ENCODE measurements at regions not wholly inside any gene's neighbourhood (a gene's known extent, or its start where the extent isn't known, plus 50 kb on each side); places are given as distances from the start of the nearest gene placed in this dataset.

DNA sequence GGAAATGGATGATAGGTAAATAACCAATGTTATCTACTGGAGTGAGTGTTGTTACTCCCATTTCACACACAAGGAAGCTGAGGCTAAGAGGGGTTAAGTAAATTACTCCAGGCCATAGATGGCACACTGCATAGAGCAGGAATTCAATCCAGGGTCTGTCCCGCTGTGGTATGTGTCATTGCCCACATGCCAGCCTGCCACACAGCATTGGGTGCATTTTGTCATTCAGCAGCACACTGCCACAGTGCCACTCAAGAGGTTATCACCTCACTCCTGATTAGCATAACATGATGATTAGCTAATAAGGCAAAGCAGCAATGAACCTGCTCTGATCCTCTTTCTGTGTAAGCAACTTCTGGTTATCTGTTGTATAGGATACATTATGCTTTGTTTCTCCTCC is 157.4 kb upstream of the CTNNB1 start:
- no peak for DNase-seq (ENCODE audit: low read depth)

DNA sequence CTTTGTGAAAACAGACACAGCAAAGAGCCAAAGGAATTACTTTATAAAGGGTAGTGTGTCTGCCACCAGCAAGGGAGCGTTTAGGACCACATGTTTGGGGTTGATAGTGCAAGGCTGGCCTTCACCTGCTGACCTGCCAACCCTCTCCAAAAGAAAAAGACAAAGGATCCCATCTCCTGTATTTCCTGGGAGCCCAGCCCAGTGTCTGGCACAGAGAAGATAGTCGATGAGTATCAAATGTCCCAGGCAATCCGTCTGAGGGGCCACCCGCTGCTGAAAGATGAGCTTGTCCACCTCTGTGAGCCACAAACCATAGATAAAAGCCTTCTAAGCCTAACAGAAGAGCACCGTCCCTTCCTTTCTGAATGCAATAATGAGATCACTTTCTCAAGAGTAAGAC is 154.8 kb upstream of the CTNNB1 start:
- DNase-seq (ENCODE audit: low read depth), result no peak

DNA sequence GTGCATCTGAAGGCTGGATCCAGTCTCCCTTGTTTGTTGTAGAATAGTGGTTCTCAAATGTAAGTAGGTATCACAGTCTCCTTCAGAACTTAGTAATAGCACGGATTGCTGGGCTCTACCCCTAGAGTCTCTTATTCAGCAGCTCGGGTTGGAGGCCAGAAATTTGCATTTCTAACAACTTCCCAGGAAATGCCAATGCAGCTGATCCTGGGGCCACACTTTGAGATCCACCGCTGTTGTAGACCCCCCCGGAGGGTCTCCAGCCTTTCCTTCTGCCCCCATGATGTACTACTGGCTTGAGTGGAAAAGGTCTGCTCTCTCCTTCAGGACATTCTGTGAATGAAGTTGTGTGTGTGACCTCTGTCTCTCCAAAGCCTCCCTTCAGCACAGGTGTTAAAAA is 153.8 kb upstream of the CTNNB1 start:
- DNase-seq (ENCODE audit: low read depth), result no peak

DNA sequence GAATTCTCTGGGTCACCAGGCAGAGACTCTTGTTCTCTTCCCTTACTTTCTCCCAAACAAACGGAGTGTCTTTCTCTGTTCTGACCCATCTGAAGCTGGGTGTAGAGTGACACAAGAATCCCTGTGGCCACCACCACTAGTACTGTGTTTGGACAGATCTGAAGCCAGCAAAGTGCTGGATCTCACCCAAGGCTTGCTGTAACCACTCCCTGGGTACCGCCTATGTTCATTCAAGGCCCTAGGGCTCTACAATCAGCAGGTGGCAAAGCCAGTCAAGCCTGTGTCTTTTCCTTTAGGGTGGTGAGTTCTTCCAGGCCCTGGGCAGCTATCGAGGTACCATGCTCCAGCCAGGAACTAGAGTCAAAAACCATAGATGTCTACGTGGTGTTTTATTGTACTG is 149.2 kb upstream of the CTNNB1 start:
- no peak for DNase-seq (ENCODE audit: low read depth)

DNA sequence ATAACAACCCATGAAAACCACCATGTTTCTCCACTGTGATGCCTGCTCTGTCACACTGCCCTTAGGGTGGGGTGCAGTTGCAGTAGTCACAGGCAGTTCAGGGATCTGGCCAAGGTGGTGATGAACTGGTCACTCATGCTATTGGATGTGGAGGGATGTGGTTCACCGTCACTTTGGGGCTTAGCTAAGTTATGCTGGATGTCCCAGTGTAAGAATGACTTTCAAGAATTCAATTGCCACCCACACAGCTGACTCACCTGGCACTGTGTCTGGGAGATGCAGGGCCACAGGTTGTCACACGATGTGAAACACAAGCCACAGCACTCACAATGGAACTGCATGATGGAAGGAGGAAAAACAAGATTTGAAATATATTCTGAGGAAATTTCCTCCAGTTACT is 146.1 kb upstream of the CTNNB1 start:
- no peak for DNase-seq (ENCODE audit: low read depth)

DNA sequence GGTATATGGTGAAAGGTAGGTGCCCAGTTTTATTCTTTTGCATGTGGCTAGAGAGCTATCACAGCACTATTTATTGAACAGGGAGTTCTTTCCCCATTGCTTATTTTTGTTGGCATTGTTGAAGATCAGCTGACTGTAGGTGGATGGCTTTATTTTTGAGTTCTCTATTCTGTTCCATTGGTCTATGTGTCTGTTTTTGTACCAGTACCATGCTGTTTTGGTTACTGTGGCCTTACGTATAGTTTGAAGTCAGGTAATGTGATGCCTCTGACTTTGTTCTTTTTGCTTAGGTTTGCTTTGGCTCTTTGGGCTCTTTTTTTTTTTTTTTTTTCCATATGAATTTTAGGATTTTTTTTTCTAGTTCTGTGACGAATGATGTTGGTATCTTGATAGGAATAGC is 139.2 kb upstream of the CTNNB1 start:
- no peak for DNase-seq (ENCODE audit: low read depth)

DNA sequence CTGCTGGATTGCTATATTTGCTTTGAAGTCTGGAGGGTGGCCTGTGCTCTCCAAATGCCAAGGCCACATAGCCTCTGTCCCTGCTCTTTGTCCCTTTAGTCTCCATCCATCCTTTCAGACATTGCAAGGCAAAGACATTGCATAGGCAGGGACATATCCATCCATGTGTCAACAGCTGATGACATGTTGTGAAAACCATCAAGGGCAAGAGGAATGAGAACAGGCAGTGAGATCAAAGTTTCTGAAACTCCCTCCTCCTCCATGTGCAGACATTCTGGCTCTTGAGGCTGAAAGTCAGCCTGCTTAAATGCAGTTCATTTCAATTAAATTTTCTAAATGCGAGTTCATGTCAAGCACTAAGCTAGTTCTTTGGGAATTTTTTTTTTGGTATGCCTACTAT is 135.2 kb upstream of the CTNNB1 start:
- no peak for DNase-seq (ENCODE audit: low read depth)

DNA sequence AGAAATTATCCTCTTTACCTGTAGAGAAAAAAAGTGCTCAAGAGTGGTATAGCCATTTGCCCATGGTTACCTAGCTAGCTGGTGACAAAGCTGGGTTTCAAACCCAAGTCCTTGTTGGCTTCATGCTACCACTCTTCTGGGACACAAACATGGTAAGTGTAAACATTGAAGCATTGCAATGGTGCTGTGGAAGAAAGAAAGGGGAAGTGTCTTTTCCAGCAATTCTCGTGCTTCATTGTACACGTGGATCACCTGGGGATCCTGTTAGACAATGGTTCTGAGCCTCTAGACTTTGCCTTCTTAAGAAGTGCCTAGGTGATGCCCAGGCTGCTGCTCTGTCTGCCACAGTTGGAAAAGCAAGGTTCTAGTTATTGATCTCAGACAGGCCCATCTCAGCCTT is 134.8 kb upstream of the CTNNB1 start:
- no peak for DNase-seq (ENCODE audit: low read depth)

DNA sequence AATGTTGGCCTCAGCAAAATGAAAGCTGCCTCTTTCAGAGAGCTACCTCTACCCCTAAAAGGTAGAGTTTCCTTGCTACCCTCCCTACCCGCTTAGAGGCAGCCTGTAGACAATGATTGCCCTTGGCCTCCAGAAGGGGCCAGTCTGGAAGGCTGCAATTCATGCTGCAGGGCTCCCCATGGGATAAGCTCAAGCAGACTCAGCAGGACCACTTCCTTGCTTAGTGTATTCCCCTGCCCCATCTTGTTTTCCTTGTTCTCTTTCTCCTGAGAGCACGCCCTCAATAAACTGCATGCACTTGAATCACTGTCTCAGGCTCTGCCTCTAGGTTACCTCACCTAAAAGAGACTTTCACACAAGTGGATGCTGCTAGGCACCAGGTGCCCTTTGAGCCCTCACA is 134.0 kb upstream of the CTNNB1 start:
- no peak for DNase-seq (ENCODE audit: low read depth)

DNA sequence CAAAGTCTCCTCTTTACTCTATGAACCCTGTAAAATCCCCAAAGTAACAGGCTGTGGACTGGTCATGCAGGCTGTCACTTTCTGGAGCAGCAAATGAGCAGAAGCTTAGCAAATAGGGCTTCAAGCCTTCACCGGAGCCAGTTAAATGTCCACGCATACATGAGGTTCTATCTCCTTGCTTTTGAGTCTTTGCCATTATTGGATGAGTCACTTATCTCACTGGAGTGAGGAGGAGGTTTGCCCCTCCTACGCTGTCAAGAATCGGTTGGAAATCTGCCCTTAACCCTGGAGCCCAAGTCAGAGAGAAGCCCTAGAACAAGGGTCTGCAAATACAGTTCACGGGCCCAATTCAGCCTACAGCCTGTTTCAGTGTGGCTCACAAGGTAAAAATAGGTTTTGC is 126.1 kb upstream of the CTNNB1 start:
- DNase-seq (ENCODE audit: low read depth), result no peak

DNA sequence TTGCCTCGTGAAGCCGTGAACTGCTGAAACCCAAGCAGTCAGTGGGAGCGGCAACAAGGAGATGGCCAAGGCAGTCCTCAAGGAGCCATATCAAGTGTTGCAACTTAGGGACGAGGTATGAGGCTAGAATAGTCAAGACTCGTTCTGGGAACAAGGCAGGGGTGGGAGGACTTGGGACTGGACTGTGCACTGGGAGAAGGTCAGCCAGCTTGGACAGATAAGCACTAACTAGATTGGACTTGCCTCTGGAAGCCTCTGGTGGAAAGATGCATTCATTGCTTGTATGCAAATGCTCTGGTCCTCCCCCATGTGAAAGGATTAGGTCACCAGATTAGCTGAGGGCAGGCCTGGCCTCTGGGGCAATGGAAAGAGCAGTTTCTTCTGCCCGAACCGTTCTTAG is 123.3 kb upstream of the CTNNB1 start:
- DNase-seq (ENCODE audit: low read depth), result no peak

DNA sequence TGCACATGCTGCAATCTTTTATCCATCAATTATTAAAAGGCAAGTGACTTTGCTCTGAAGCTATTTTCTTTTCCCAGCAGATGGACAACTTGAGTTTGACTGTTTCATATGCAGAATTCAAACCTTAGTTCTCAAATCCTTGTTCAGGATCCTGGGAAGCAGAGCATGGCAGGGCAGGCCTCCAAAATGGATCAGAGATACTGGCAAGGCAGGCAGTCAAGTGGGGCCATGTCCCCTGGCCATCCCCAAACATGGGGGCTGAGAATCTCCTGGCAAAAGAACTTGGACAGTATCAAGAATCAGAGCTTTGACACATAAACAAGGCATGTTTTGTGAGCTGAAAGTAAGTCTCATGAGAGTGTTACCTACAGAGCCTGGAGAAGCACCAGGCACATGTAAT is 122.9 kb upstream of the CTNNB1 start:
- no peak for DNase-seq (ENCODE audit: low read depth)

DNA sequence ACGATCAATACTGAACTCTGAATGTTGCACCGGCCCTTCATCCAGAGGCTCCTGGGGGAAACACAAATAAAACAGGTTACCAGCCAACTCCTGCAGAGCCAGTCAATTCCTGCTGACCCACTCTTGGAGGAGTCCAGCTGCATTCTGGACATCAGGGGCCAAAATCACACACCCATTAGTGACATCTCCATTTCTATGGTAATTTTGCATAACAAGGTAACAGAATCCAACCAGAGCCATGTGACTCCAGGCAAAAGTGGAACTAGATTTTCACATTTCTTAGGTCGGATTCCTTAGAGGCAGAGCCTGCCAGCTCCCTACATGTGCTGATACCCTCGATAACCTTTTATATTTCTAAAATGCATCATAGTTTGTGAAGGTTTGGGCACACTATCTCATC is 119.2 kb upstream of the CTNNB1 start:
- DNase-seq (ENCODE audit: low read depth), result no peak

DNA sequence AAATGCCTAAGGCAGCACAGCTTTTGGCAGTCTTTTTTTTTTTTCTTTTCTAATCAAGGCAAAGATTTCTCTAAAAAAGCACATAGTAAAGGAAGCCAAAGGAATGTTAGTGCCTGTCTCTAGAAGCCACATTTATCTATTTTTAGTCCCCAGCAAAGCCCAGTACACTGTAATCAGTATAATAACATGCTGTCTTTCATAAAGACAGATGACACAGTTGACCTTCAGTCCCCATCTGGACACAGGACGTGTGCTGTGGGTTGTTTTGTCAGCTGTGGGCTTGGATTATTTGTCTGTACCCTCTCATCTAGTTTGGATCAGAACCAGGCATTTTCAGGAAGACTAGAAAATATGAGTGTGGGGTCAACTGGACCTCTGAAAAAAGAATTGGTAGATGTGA is 110.4 kb upstream of the CTNNB1 start:
- DNase-seq (ENCODE audit: low read depth), result no peak

DNA sequence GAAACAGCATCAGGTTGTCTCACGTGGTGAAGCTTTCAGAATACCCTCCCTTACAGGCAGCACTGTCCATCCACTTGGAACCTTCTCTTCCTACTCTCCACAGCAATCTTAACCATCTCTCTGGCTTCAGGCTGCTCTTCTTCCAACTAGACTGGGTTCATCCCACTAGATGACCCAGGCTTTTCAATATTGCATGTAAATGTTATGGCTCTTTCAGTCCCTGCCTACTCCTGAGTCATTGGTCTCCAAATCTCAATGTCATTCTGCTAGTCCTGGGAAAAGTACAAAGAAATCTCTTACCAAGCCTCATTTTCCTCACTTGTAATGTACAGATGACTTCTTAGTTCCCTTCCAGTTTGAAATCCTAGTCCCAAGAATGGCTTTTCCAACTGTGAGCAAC is 109.7 kb upstream of the CTNNB1 start:
- no peak for DNase-seq (ENCODE audit: low read depth)

DNA sequence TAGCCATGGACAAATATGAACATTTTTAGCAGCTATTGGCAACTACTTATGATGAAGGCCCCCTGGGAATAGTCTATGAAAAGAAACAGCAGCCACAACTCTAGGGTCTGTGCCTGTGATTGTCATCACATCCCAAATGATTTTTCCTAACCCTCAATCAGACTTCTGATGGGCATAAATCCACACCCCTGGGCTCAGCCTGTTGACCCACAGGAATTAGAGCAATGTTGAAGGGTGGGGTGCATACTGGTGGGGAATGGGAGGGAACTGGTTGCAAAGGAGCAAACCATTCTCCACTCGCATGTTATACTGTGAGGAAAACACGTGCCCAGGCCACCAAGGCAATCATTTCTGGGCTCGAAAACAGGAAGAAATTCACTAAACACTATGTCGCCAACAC is 106.5 kb upstream of the CTNNB1 start:
- no peak for DNase-seq (ENCODE audit: low read depth)

DNA sequence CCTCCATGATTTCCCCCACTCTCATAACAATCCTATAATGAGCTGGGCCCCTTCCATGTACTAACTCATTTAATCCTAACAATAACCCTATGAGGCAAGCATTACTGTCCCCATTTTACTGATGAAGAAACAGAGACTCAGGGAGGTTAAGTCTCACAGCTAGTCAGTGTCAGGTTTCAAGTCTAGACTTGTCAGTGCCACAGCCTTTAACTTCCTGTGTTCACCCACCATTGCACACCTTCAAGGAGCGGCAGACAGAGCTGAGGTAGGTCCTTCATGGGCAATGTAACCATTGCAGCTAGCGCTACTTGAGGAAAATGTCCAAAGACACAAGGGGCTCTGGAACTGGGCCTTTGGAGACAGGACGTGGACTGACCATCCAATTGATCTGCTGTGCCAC is 105.8 kb upstream of the CTNNB1 start:
- DNase-seq (ENCODE audit: low read depth), result no peak

DNA sequence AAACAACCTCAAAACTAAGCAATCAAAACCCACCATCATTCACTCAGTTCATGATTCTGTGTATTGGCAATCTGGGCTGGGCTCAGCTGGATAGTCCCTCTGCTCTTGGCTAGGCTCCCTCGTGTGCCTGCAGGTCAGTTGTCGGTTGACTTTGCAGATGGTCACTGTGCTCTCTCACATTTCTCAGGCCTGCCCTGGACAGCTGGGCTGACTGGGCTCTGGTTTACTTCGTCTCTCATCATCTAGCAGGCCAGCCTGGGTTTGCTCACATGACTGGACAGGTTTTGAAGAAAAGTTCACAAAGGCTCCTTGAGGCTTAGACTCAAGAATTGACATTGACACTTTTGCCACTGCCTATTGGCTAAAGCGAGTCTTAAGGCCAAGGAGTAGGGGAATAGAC is 105.0 kb upstream of the CTNNB1 start:
- DNase-seq (ENCODE audit: low read depth), result no peak

DNA sequence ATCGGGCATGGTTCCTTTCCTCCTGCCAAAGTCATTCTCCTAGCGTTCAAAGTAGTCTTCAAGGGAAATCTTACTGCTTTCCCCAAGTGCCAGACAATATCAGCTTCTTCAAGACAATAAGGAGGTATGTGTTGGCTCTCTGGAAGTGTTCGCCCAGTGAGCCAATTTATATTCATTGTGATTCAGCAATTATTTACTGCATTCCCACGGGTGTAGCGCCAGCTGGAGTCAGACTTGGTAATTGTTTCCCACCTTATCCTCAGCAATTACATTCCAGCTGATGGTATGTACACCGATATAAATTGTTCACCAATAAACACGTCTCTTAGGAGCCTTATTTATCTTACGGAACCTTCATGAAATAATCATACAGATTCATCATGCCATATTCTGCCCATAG is 103.6 kb upstream of the CTNNB1 start:
- no peak for DNase-seq (ENCODE audit: low read depth)

DNA sequence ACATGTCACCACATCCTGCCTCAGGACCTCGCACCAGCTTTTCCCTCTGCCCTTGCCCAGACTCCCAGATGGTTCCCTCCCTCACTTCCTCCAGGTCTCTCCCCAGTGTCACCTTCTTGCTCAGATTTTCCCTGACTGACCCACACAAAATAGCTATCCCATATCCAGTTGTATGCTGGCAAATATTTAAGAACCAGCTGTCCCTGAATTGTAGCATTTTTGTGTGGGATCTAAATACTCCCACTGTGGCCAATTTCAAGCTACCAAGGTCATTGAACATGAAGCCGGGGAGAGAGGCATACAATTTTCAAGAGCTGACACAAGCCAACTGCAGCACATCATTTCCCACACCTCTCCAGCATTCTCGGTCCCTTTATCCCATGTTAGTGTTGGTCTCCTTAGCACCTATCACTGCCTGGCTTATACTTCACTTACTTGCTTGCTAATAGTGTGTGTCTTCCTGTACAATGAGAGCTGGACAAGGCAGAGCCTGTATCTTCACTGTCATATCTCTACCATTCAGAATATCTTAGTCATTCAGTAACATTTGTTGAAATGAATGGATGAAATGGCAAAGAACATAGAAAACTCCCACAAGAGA is 101.3 kb upstream of the CTNNB1 start:
- no peak for DNase-seq (ENCODE audit: low read depth)

DNA sequence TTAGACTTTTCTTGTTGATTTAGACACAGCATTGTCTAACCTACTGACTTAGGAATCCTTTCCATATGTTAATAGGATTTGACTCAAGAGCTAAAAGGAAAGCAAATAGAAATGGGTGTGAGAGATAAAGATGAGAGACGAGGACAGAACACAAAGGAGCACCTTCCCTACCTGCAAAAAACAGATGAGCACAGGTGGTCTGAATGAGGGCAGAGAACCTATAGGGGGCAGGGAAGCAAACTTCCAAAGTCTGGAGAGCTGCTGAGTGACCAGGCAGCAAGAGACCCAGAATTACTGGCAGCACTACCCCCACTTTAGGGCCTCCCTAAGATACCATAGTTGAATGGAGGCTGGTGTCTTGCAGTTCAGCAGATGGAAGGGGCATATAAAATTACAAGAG is 98.1 kb upstream of the CTNNB1 start:
- no peak for DNase-seq (ENCODE audit: low read depth)

DNA sequence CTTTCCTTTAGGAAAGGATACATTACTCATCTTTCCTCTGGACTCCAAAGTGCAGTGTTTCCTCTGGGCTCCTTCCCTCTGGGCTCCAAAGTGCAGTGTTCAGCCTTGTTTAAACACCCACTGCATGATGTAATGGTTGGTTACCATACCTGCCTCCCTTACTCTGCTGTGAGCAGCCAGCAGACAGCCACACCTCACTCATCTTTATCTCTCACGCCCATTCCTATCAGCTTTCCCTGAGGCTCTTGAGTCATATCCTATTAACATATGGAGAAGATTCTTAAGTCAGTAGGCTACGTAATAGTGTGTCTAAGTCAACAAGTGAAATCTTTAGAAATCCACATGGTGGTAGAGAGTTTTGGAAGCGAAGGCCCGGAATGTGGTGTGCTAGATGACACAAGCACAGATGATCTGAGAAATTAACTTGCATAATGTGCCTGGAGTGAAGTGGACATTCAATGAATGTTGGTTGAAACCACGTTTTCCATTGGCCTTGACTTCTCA is 97.2 kb upstream of the CTNNB1 start:
- DNase-seq (ENCODE audit: low read depth), result no peak

DNA sequence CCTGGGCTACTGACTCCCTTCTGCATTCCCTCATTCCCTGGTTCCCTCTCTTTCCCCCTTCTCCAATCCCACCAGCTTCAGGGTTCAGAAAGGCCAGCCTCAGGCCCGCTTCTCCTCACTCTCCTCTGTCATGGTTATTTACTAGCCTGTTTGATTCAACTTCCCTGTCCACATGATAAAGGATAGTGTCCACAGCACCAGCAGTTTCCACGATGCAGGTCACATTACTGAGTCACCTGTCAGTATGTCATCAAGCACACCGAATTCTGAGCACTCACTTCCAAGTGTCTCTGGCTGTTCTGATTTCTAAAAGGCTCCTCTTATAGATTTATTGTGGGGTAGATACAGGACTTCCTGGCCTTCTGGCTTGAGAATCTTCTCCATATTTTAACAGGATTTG is 96.6 kb upstream of the CTNNB1 start:
- no peak for DNase-seq (ENCODE audit: low read depth)

DNA sequence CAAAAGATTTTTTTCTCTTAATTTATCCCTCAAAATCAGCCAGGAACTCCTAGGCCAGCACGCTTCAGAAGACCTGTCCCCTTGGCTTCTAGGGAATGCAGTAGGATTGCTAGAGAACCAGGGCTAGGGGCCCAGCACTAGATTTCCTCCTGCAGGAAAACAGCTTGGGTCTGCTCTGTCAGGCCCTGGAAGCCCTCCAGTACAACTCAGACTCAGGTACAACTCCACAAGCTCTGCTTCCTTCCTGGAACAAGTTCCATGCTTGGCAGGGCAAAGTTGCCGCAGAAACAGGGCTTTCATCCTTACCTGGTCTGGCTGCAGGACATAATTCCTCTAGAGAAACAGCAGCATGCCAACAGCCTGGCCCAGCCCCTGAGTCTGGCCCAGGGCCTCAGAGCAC is 96.1 kb upstream of the CTNNB1 start:
- DNase-seq (ENCODE audit: low read depth), result no peak

DNA sequence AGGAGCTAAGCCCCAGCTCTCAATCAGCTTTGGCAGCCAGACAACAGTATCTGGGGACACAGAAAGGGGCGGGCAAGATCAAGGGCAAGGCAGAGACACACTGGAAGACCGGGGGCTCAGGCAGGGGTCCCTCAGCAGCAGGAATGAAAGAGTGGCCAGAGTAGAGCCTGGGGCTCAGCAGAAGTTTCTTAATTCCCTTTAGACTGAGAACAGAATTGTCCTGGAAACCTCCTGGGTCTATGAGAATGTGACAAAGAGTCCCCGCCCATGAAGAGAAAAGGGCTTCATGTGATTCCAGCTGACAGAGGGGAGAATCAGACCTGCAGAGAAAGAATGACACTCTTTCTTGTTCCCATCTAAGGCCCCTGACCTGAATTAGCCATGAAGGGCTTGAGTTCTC is 95.2 kb upstream of the CTNNB1 start:
- no peak for DNase-seq (ENCODE audit: low read depth)

Data from stimulated activated CD8-positive, alpha-beta memory T cell treated with anti-CD3 and anti-CD28 coated beads, Interleukin-12 subunit alpha, Interleukin-12 subunit beta, amount 100 ng/mL, for 4 hours (primary cell).